K562 (cell line): ENCODE measurements at regions not wholly inside any gene's neighbourhood (a gene's known extent, or its start where the extent isn't known, plus 50 kb on each side); places are given as distances from the start of the nearest gene placed in this dataset.

Source experiments
- ATAC-seq: fragments of 200-7000 bp; cut with Tn5 transposase; 3 replicates; pipeline ENCODE4 v1.9.1; 2020; ENCODE audit warnings: moderate library complexity
- BruUV-seq: library from RNA; stranded (reverse); fragments of 400-500 nt; replicated peaks from 2 replicates; lab custom pipeline; 2021; lab: Mats Ljungman, UMichigan
- CTCF ChIA-PET: fragments of 300-600 bp; formaldehyde crosslinking; extraction: SDS; loops from one replicate; lab custom pipeline; 2021; ENCODE audit warnings: low intra/inter-chr PET ratio; lab: Yijun Ruan, JAX
- POLR2A ChIA-PET: fragments of 300-600, 350-650 bp; sonication (Branson Sonifier 250); formaldehyde crosslinking; extraction: SDS; loops from one replicate; lab custom pipeline; 2021; ENCODE audit warnings: antibody characterized with exemption, inconsistent platforms; lab: Yijun Ruan, JAX
- DNase-seq, 4 experiments: peaks; one replicate each; pipeline versions ENCODE4 v3.0.0 to v3.0.0-alpha.2; 2011 to 2018; ENCODE audit warnings: low spot score in 3 of 4, mixed read lengths in 3 of 4; ENCODE audit errors: extremely low read depth in 1 of 4
- FAIRE-seq: peaks from 2 replicates; lab custom pipeline; 2011; peaks lifted over from hg19 to GRCh38; lab: Jason Lieb, UNC
- H2AFZ ChIP-seq: 2 replicates; pipeline ENCODE4 v1.6.0; 2011; ENCODE audit warnings: low read depth, low read length, control low read depth, inconsistent platforms
- H3K27ac ChIP-seq: fragments of 200-600 bp; 3 replicates; pipeline ENCODE4 v1.8.0; 2011; ENCODE audit warnings: low read depth, mild to moderate bottlenecking, control low read depth, inconsistent platforms, low read length, moderate library complexity, mixed read lengths; ENCODE audit errors: extremely low read depth
- H3K27me3 ChIP-seq, 2 experiments: fragments of 300-600 bp in 1 of 2; 2 replicates in 1 of 2; 3 replicates in 1 of 2; pipeline versions ENCODE4 v1.6.0 to v1.8.0; 2011; ENCODE audit warnings: inconsistent platforms in 2 of 2, low read length in 2 of 2, mild to moderate bottlenecking in 1 of 2, mixed read lengths in 1 of 2, moderate library complexity in 1 of 2; ENCODE audit not compliant: control insufficient read depth in 2 of 2, insufficient read depth in 2 of 2
- H3K36me3 ChIP-seq: fragments of 300-600 bp; 3 replicates; pipeline ENCODE4 v1.8.0; 2011; ENCODE audit warnings: mild to moderate bottlenecking, low read length, inconsistent platforms; ENCODE audit not compliant: control insufficient read depth, insufficient read depth
- H3K4me1 ChIP-seq, 2 experiments: fragments of 200-600 bp in 1 of 2; replicated peaks in 1 of 2; 2 replicates in 1 of 2; 3 replicates in 1 of 2; pipeline versions ENCODE4 v1.5.1 to v1.8.0; 2011; ENCODE audit warnings: inconsistent platforms in 2 of 2, low read length in 2 of 2, mild to moderate bottlenecking in 1 of 2, mixed read lengths in 1 of 2, moderate library complexity in 1 of 2; ENCODE audit not compliant: control insufficient read depth in 2 of 2, insufficient read depth in 2 of 2
- H3K4me2 ChIP-seq: 2 replicates; pipeline ENCODE4 v1.6.1; 2011; ENCODE audit warnings: low read length, control low read depth, inconsistent platforms, mixed read lengths; ENCODE audit not compliant: insufficient read depth
- H3K4me3 ChIP-seq: fragments of 200-600 bp; sonication (generic), shearing (Covaris generic); 2 replicates; pipeline ENCODE4 v1.5.1; 2016; ENCODE audit warnings: control low read depth, inconsistent platforms
- H3K79me2 ChIP-seq: fragments of 200-600 bp; 3 replicates; pipeline ENCODE4 v1.8.0; 2011; ENCODE audit warnings: low read length, inconsistent platforms; ENCODE audit not compliant: control insufficient read depth, insufficient read depth
- H3K9ac ChIP-seq, 2 experiments: 2 replicates each; pipeline versions ENCODE4 v1.6.0 to v1.6.1; 2011; ENCODE audit warnings: low read depth in 2 of 2, low read length in 2 of 2, control low read depth in 1 of 2, inconsistent platforms in 1 of 2, mild to moderate bottlenecking in 1 of 2, mixed read lengths in 1 of 2; ENCODE audit not compliant: insufficient read depth in 1 of 2
- H3K9me1 ChIP-seq: one replicate; pipeline ENCODE4 v1.6.0; 2011; ENCODE audit warnings: inconsistent platforms, mild to moderate bottlenecking, low read length, moderate library complexity; ENCODE audit not compliant: control insufficient read depth, insufficient read depth
- H3K9me3 ChIP-seq: replicated peaks from 2 replicates; pipeline ENCODE4 v1.5.1; 2011; ENCODE audit warnings: low read depth, low read length, inconsistent platforms; ENCODE audit not compliant: control insufficient read depth, insufficient read depth
- H4K20me1 ChIP-seq: replicated peaks from 2 replicates; pipeline ENCODE4 v1.6.1; 2011; ENCODE audit warnings: low read length, inconsistent platforms, mixed read lengths; ENCODE audit not compliant: control insufficient read depth, insufficient read depth
- ESRRB ChIP-seq: fragments of 250-450 bp; sonication (Bioruptor Pico); IDR thresholded peaks from 2 replicates; pipeline ENCODE4 v1.5.0; 2020; ENCODE audit warnings: mild to moderate bottlenecking, moderate library complexity, borderline replicate concordance
- FOSL1 ChIP-seq: fragments of 200-800 bp; sonication (Bioruptor generic); conservative IDR thresholded peaks from 2 replicates; pipeline ENCODE4 v1.6.1; 2016; ENCODE audit warnings: missing genetic modification characterization, missing compliant biosample characterization
- HNRNPK ChIP-seq: fragments of 200-400 bp; formaldehyde crosslinking; IDR thresholded peaks from one replicate; pipeline ENCODE4 v1.6.1; 2018; ENCODE audit warnings: mild to moderate bottlenecking, low read depth, low read length; ENCODE audit not compliant: poor library complexity, severe bottlenecking
- KAT7 ChIP-seq: sonication (generic); formaldehyde crosslinking; IDR thresholded peaks from 2 replicates; pipeline ENCODE4 v1.8.0; 2022; ENCODE audit warnings: missing genetic modification reagents, mild to moderate bottlenecking, borderline replicate concordance
- PTBP1 ChIP-seq: fragments of 200-400 bp; formaldehyde crosslinking; IDR thresholded peaks from 2 replicates; pipeline ENCODE4 v1.6.1; 2017; ENCODE audit warnings: low read depth, low read length
- SMARCE1 ChIP-seq: fragments of 450-650 bp; IDR thresholded peaks from 2 replicates; pipeline ENCODE4 v1.7.1; 2016; ENCODE audit warnings: mild to moderate bottlenecking
- SP1 ChIP-seq: sonication (generic); formaldehyde crosslinking; IDR thresholded peaks from 2 replicates; pipeline ENCODE4 v1.8.1; 2022; ENCODE audit warnings: mild to moderate bottlenecking, missing genetic modification reagents
- XRCC3 ChIP-seq: fragments of 450-650 bp; IDR thresholded peaks from 2 replicates; pipeline ENCODE4 v1.6.1; 2017; ENCODE audit warnings: mild to moderate bottlenecking, moderate library complexity
- ZNF184 ChIP-seq: sonication (generic); formaldehyde crosslinking; IDR thresholded peaks from 2 replicates; pipeline ENCODE4 v1.5.0; 2020; ENCODE audit warnings: missing genetic modification reagents
- ZNF224 ChIP-seq: sonication (generic); formaldehyde crosslinking; IDR thresholded peaks from 2 replicates; pipeline ENCODE4 v1.8.0; 2022; ENCODE audit warnings: mild to moderate bottlenecking, missing genetic modification reagents
- ZNF668 ChIP-seq: fragments of 250-450 bp; sonication (Bioruptor Pico); IDR thresholded peaks from 2 replicates; pipeline ENCODE4 v1.8.0; 2022; ENCODE audit warnings: mild to moderate bottlenecking, inconsistent platforms
- in situ Hi-C: fragments of 300-500 bp; cut with MboI; formaldehyde crosslinking; loops from 4 replicates; pipeline ENCODE4 v1.15.0; 2018; ENCODE audit warnings: inconsistent platforms, mixed read lengths
- intact Hi-C: fragments of 100-400 bp; cut with micrococcal nuclease; formaldehyde crosslinking; loops from 2 replicates; pipeline ENCODE4 v1.14.2; 2022
- TF ChIP-seq, protein P1 (sequence below): sonication (generic); formaldehyde crosslinking; IDR thresholded peaks from 2 replicates; pipeline ENCODE4 v1.8.0; 2022; ENCODE audit warnings: mild to moderate bottlenecking, missing genetic modification reagents
- TF ChIP-seq, protein P2 (sequence below): fragments of 200-400 bp; formaldehyde crosslinking; IDR thresholded peaks from 2 replicates; pipeline ENCODE4 v1.6.1; 2017; ENCODE audit warnings: mild to moderate bottlenecking, low read depth, low read length, moderate library complexity
- TF ChIP-seq, protein P3 (sequence below): sonication (generic); formaldehyde crosslinking; IDR thresholded peaks from 2 replicates; pipeline ENCODE4 v1.4.0; 2020; ENCODE audit warnings: mild to moderate bottlenecking, missing genetic modification reagents

DNA sequence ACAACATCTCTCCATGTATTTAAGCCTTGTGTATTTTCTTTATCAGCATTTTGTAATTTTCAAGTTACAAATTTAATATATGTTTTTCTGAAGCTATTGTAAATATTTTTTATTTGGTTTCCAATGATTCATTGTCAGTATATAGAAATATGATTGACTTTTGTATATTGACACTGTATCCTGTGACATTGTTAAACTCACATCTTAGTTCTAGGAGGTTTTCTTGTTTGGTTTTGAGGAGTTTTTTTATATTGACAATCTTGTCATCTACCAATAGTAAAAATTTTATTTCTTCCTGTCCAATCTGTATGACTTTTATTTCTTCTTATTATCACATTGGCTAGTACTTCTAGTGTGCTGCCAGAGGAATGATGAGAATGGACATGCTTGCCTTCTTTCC lies 393.7 kb downstream of the GPAM start:
- H3K9me1 ChIP-seq: no peaks in the 10 kb centered on the region
- BruUV-seq: no TSS peak
- no peak for ATAC-seq
- no peak overlapping the region for H3K4me3 ChIP-seq
- in situ Hi-C loops (no loop called here), intact Hi-C loops (no loop called here)
- no peak overlapping the region for H2AFZ ChIP-seq
- no peaks in the 10 kb centered on the region for H3K27me3 ChIP-seq
- POLR2A ChIA-PET: no interaction called here
- FAIRE-seq: no peak
- CTCF ChIA-PET: no interaction called here
- no peak overlapping the region for H3K4me2 ChIP-seq
- DNase-seq: no peak
- no peak overlapping the region for H3K27ac ChIP-seq
- no peaks in the 10 kb centered on the region for H3K9me3 ChIP-seq
- no peaks in the 10 kb centered on the region for H3K79me2 ChIP-seq
- H3K36me3 ChIP-seq: no peaks in the 10 kb centered on the region
- H3K9ac ChIP-seq: no peak overlapping the region
- no peaks in the 10 kb centered on the region for H4K20me1 ChIP-seq
- no peaks in the 10 kb centered on the region for H3K4me1 ChIP-seq
- no peak for TF ChIP-seq ZNF668 (CRISPR knock-in tag)
- no peak for TF ChIP-seq ZNF224 (CRISPR knock-in tag)
- TF ChIP-seq ZNF184 (CRISPR knock-in tag): no peak
- no peak for TF ChIP-seq HNRNPK
- TF ChIP-seq, protein P1, sequence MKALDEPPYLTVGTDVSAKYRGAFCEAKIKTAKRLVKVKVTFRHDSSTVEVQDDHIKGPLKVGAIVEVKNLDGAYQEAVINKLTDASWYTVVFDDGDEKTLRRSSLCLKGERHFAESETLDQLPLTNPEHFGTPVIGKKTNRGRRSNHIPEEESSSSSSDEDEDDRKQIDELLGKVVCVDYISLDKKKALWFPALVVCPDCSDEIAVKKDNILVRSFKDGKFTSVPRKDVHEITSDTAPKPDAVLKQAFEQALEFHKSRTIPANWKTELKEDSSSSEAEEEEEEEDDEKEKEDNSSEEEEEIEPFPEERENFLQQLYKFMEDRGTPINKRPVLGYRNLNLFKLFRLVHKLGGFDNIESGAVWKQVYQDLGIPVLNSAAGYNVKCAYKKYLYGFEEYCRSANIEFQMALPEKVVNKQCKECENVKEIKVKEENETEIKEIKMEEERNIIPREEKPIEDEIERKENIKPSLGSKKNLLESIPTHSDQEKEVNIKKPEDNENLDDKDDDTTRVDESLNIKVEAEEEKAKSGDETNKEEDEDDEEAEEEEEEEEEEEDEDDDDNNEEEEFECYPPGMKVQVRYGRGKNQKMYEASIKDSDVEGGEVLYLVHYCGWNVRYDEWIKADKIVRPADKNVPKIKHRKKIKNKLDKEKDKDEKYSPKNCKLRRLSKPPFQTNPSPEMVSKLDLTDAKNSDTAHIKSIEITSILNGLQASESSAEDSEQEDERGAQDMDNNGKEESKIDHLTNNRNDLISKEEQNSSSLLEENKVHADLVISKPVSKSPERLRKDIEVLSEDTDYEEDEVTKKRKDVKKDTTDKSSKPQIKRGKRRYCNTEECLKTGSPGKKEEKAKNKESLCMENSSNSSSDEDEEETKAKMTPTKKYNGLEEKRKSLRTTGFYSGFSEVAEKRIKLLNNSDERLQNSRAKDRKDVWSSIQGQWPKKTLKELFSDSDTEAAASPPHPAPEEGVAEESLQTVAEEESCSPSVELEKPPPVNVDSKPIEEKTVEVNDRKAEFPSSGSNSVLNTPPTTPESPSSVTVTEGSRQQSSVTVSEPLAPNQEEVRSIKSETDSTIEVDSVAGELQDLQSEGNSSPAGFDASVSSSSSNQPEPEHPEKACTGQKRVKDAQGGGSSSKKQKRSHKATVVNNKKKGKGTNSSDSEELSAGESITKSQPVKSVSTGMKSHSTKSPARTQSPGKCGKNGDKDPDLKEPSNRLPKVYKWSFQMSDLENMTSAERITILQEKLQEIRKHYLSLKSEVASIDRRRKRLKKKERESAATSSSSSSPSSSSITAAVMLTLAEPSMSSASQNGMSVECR (CRISPR knock-in tag): no peak
- no peak for TF ChIP-seq PTBP1
- TF ChIP-seq XRCC3: no peak
- TF ChIP-seq SMARCE1: no peak
- no peak for TF ChIP-seq SP1 (CRISPR knock-in tag)
- TF ChIP-seq, protein P2, sequence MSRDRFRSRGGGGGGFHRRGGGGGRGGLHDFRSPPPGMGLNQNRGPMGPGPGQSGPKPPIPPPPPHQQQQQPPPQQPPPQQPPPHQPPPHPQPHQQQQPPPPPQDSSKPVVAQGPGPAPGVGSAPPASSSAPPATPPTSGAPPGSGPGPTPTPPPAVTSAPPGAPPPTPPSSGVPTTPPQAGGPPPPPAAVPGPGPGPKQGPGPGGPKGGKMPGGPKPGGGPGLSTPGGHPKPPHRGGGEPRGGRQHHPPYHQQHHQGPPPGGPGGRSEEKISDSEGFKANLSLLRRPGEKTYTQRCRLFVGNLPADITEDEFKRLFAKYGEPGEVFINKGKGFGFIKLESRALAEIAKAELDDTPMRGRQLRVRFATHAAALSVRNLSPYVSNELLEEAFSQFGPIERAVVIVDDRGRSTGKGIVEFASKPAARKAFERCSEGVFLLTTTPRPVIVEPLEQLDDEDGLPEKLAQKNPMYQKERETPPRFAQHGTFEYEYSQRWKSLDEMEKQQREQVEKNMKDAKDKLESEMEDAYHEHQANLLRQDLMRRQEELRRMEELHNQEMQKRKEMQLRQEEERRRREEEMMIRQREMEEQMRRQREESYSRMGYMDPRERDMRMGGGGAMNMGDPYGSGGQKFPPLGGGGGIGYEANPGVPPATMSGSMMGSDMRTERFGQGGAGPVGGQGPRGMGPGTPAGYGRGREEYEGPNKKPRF: no peak
- TF ChIP-seq KAT7 (CRISPR knock-in tag): no peak
- TF ChIP-seq ESRRB (CRISPR knock-in tag): no peak
- no peak for TF ChIP-seq FOSL1 (tag)
- TF ChIP-seq, protein P3, sequence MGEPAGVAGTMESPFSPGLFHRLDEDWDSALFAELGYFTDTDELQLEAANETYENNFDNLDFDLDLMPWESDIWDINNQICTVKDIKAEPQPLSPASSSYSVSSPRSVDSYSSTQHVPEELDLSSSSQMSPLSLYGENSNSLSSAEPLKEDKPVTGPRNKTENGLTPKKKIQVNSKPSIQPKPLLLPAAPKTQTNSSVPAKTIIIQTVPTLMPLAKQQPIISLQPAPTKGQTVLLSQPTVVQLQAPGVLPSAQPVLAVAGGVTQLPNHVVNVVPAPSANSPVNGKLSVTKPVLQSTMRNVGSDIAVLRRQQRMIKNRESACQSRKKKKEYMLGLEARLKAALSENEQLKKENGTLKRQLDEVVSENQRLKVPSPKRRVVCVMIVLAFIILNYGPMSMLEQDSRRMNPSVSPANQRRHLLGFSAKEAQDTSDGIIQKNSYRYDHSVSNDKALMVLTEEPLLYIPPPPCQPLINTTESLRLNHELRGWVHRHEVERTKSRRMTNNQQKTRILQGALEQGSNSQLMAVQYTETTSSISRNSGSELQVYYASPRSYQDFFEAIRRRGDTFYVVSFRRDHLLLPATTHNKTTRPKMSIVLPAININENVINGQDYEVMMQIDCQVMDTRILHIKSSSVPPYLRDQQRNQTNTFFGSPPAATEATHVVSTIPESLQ (CRISPR knock-in tag): no peak
